Parathyroid adenoma (tissue), 2 donors: ENCODE measurements at regions not wholly inside any gene's neighbourhood (a gene's known extent, or its start where the extent isn't known, plus 50 kb on each side); places are given as distances from the start of the nearest gene placed in this dataset.
"Not testable (repeated sequence)": the region's sequence is repeated elsewhere in the genome, so short reads cannot be mapped to it uniquely, and the experiment has no call there.

ENCODE experiments used
- H2AFZ ChIP-seq: fragments of 300-600 bp; sonication (generic); one replicate; pipeline ENCODE4 v1.7.0; 2017; ENCODE audit warnings: antibody characterized with exemption, mild to moderate bottlenecking
- H3K27ac ChIP-seq: fragments of 300-600 bp; sonication (generic); one replicate; pipeline ENCODE4 v1.7.0; 2017
- H3K27me3 ChIP-seq: fragments of 300-600 bp; sonication (generic); one replicate; pipeline ENCODE4 v1.7.0; 2017; ENCODE audit warnings: low read length; ENCODE audit not compliant: control insufficient read depth, insufficient read depth
- H3K36me3 ChIP-seq: fragments of 300-600 bp; sonication (generic); one replicate; pipeline ENCODE4 v1.7.0; 2017; ENCODE audit warnings: low read length; ENCODE audit not compliant: control insufficient read depth, insufficient read depth
- H3K4me1 ChIP-seq: fragments of 300-600 bp; sonication (generic); one replicate; pipeline ENCODE4 v1.7.0; 2017; ENCODE audit warnings: control low read depth
- H3K4me2 ChIP-seq: fragments of 300-600 bp; sonication (generic); one replicate; pipeline ENCODE4 v1.7.0; 2017; ENCODE audit warnings: low read length
- H3K4me3 ChIP-seq: fragments of 300-600 bp; sonication (generic); one replicate; pipeline ENCODE4 v1.7.0; 2017; ENCODE audit warnings: low read depth, low read length
- H3K79me2 ChIP-seq: fragments of 300-600 bp; sonication (generic); one replicate; pipeline ENCODE4 v1.7.0; 2017; ENCODE audit warnings: control low read depth
- H3K9ac ChIP-seq: fragments of 300-600 bp; sonication (generic); one replicate; pipeline ENCODE4 v1.7.0; 2017; ENCODE audit warnings: mild to moderate bottlenecking
- H3K9me3 ChIP-seq: fragments of 300-600 bp; sonication (generic); one replicate; pipeline ENCODE4 v1.7.0; 2017; ENCODE audit warnings: low read length; ENCODE audit not compliant: control insufficient read depth
- TF ChIP-seq, protein P1 (sequence below): fragments of 300-600 bp; sonication (generic); IDR thresholded peaks from one replicate; pipeline ENCODE4 v1.7.0; 2017; ENCODE audit warnings: antibody characterized with exemption, mild to moderate bottlenecking
- donor health status: primary hyperparathyroidism.

DNA sequence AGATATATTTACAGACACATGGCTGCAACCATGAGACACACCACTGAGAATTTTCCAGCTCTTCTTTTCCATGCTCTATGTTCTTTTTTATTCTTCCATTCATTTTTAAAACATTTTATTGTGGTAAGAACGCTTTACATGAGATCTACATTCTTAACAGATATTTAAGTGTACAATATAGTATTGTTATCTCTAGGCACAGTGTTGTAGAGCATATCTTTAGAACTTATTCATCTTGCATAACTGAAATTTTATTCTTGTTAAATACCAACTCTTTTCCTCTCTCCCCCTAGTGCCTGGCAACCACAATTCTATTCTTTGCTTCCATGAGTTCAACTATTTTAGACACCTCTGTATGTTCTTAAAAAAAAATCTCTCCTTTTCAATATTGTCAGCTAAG, 67.1 kb upstream of the HABP2 start:
- Histone ChIP-seq H2AFZ (no peak overlapping the region), H3K36me3 (no peaks in the 10 kb centered on the region), H3K27ac (no peak overlapping the region), H3K79me2 (no peaks in the 10 kb centered on the region), H3K4me1 (no peaks in the 10 kb centered on the region), H3K9ac (no peak overlapping the region), H3K9me3 (no peaks in the 10 kb centered on the region), H3K4me2 (no peak overlapping the region), H3K27me3 (no peaks in the 10 kb centered on the region), H3K4me3 (no peak overlapping the region)
- TF ChIP-seq, protein P1, sequence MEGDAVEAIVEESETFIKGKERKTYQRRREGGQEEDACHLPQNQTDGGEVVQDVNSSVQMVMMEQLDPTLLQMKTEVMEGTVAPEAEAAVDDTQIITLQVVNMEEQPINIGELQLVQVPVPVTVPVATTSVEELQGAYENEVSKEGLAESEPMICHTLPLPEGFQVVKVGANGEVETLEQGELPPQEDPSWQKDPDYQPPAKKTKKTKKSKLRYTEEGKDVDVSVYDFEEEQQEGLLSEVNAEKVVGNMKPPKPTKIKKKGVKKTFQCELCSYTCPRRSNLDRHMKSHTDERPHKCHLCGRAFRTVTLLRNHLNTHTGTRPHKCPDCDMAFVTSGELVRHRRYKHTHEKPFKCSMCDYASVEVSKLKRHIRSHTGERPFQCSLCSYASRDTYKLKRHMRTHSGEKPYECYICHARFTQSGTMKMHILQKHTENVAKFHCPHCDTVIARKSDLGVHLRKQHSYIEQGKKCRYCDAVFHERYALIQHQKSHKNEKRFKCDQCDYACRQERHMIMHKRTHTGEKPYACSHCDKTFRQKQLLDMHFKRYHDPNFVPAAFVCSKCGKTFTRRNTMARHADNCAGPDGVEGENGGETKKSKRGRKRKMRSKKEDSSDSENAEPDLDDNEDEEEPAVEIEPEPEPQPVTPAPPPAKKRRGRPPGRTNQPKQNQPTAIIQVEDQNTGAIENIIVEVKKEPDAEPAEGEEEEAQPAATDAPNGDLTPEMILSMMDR = no peak

DNA sequence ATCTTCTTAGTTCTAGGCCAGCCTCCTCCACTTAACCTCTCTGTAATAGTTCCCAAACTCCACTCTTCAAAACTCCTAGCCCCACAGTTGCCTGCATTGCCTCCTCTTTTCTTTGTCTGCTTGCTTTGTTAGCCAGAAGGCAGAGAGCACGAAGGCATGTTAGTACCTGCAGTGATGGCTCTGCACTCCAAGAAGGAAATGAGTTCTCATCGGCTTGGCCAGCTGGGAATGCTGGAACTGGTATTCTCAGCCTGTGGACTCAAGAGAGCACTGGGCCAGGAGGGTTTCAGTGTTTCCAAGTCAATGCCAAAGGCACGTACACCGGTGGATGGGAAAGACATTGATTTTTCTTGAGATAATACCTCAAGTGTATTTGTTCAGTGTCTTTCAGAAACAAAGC, 66.3 kb upstream of the HABP2 start:
- no peak overlapping the region for H2AFZ ChIP-seq
- H3K9me3 ChIP-seq = no peaks in the 10 kb centered on the region
- no peak overlapping the region for H3K4me3 ChIP-seq
- no peak overlapping the region for H3K4me2 ChIP-seq
- no peak overlapping the region for H3K27ac ChIP-seq
- H3K27me3 ChIP-seq = no peaks in the 10 kb centered on the region
- no peaks in the 10 kb centered on the region for H3K79me2 ChIP-seq
- H3K4me1 ChIP-seq = no peaks in the 10 kb centered on the region
- H3K9ac ChIP-seq = no peak overlapping the region
- H3K36me3 ChIP-seq = no peaks in the 10 kb centered on the region
- TF ChIP-seq, protein P1 = no peak

DNA sequence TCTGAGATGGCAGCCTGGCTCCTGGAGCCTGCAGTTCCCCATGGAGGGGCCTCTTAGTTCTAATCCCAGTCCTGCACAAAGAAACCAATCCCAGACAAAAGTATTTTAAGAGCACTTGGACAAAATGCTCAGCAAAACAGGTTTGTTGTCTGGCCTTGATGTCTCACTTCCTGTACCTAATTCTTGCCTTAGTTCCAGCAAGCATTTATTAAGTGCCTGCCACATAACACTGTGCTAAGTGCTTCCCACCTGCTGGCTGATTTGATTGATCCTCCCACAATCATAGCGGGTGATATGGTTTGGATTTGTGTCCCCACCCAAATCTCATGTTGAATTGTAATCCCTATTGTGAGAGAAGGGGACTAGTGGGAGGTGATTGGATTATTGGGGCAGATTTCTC, 65.7 kb upstream of the HABP2 start:
- H3K4me3 ChIP-seq = no peak overlapping the region

DNA sequence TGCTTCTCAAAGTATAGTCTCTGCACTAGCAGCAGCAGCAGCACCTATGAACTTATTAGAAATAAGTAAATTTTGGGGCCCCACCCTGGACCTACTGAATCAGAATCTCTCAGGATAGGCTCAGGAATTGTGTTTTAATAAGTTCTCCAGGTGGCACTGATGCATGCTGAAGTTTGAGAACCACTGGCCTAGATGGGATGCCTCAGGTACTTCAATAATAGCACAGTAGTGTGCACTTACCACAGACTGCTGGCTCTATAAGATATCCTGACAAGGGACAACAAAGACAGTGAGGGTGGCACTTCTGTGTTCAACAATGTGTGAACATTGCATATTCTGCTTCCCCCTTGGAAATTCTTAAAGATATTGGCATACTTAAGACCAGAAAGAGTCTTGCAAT, 64.7 kb upstream of the HABP2 start:
- Histone ChIP-seq H3K4me2 (no peak overlapping the region), H3K27me3 (no peaks in the 10 kb centered on the region), H3K9me3 (no peaks in the 10 kb centered on the region), H3K27ac (no peak overlapping the region), H2AFZ (no peak overlapping the region), H3K79me2 (no peaks in the 10 kb centered on the region), H3K4me1 (no peaks in the 10 kb centered on the region), H3K36me3 (no peaks in the 10 kb centered on the region), H3K9ac (no peak overlapping the region), H3K4me3 (no peak overlapping the region)
- TF ChIP-seq, protein P1 = no peak

More for the DNA sequence above, 65.7 kb upstream of the HABP2 start:
- no peak overlapping the region for H3K4me2 ChIP-seq
- no peaks in the 10 kb centered on the region for H3K9me3 ChIP-seq
- no peaks in the 10 kb centered on the region for H3K79me2 ChIP-seq
- H3K4me1 ChIP-seq = no peaks in the 10 kb centered on the region
- TF ChIP-seq, protein P1 = no peak
- no peaks in the 10 kb centered on the region for H3K27me3 ChIP-seq
- no peak overlapping the region for H3K9ac ChIP-seq
- H2AFZ ChIP-seq = no peak overlapping the region
- no peaks in the 10 kb centered on the region for H3K36me3 ChIP-seq
- no peak overlapping the region for H3K27ac ChIP-seq

DNA sequence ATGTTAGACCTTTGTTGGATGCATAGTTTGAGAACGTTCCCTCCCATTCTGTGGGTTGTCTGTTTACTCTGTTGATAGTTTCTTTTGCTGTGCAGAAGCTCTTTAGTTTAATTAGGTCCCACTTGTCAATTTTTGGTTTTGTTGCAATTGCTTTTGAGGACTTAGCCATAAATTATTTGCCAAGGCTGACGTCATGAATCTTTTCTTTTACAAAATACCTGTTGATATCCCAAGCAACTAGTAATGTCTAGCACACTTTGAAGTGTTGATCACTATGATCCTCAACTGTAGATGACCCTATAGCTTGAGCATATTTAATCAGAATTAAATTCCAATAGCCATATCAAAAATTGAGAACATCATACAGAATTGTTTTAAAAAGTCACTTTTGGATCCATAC, 63.3 kb upstream of the HABP2 start:
- H3K4me2 ChIP-seq, H2AFZ ChIP-seq, H3K9me3 ChIP-seq, H3K79me2 ChIP-seq, H3K4me3 ChIP-seq, H3K27ac ChIP-seq, H3K4me1 ChIP-seq, H3K9ac ChIP-seq, H3K36me3 ChIP-seq, H3K27me3 ChIP-seq: not testable (repeated sequence)
